ENCODE measurements at regions not wholly inside any gene's neighbourhood (a gene's known extent, or its start where the extent isn't known, plus 50 kb on each side); places are given as distances from the start of the nearest gene placed in this dataset.

DNA sequence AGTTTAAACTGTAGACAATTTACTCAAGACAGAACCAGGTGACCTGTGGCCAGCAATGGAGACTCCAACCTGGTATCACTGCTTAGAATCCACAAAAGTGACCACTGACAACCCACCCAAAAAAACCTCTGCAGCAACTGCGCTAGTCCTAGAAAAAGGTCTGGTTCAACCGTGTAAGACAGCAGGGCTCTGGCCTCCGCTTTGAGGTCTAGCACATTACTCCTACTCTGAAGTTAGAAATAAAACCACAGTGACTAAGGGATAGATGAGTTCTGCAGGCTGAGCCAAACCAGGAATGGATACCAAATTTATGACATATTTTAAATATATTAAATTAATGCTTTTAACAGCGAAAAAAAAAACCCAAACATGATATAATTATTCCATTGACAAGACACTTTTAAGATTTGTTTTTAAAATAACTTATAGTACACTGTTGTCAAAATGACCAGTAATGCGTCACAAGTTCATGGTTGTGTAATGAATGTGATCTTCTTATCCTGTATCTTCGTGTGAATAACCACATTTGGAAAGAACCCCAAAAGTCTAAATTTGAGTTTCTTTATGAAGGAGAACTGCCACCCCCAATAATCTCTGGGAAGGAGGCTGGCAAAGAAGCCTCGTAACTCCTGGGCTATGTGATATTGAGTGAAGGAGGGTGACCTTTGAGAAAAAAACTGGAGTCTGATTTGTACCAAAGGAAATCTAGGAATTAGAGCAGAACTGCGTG lies 101.9 kb upstream of the SLC44A1 start:
- Histone ChIP-seq H3K4me3 (no peak overlapping the region), H3K4me1 (peaks cover 0 to 37% (median 7%) of the 10 kb centered on the region in 6 donors), H3K9me3 (no peaks in the 10 kb centered on the region), H3K36me3 (no peaks in the 10 kb centered on the region), H3K27ac (peak overlapping the region in 3 of 8 donors; percentile 62 to 77 (median 68)), H3K27me3 (replicated peaks in 1 of 7) (no peaks in the 10 kb centered on the region)
- no peak for DNase-seq
- intact Hi-C loops (cut with DNase I; ENCODE audit: low total_unique reads) = no loop called here
- 53 to 75% (median 64%) methylated on average over 8 of the region's 8 CpGs for WGBS, 5 donors
- TF ChIP-seq POLR2A (IDR thresholded peaks at IDR 0.05) (no peak), POLR2AphosphoS5 (IDR thresholded peaks at IDR 0.05) (no peak)
- TF ChIP-seq, protein P1, sequence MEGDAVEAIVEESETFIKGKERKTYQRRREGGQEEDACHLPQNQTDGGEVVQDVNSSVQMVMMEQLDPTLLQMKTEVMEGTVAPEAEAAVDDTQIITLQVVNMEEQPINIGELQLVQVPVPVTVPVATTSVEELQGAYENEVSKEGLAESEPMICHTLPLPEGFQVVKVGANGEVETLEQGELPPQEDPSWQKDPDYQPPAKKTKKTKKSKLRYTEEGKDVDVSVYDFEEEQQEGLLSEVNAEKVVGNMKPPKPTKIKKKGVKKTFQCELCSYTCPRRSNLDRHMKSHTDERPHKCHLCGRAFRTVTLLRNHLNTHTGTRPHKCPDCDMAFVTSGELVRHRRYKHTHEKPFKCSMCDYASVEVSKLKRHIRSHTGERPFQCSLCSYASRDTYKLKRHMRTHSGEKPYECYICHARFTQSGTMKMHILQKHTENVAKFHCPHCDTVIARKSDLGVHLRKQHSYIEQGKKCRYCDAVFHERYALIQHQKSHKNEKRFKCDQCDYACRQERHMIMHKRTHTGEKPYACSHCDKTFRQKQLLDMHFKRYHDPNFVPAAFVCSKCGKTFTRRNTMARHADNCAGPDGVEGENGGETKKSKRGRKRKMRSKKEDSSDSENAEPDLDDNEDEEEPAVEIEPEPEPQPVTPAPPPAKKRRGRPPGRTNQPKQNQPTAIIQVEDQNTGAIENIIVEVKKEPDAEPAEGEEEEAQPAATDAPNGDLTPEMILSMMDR (IDR thresholded peaks at IDR 0.05 in 8 of 11, conservative IDR thresholded peaks at IDR 0.05 in 3 of 11) = no peak

DNA sequence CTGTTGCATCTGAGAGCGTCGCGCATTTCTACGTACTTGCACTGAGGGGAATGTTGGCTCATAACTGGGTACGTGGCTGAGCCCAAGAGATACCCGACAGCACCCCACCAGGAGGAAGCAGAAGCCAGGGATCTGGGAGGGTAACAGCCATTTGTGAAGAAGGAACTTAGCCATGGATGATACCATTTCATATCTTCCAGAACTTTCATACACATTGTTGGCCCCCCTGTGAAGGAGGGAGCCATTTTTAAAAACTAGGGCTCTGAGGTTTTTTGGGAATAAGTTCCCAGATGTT lies 101.4 kb upstream of the SLC44A1 start:
- intact Hi-C loops (cut with DNase I; ENCODE audit: low total_unique reads) = no loop called here
- Histone ChIP-seq H3K9me3 (no peaks in the 10 kb centered on the region), H3K27ac (peak overlapping the region in 2 of 8 donors; percentile 62 to 68), H3K4me3 (no peak overlapping the region), H3K4me1 (peaks cover 0 to 42% (median 8%) of the 10 kb centered on the region in 6 donors), H3K36me3 (no peaks in the 10 kb centered on the region), H3K27me3 (replicated peaks in 1 of 7) (no peaks in the 10 kb centered on the region)
- no peak for DNase-seq
- WGBS, 5 donors = 75 to 89% (median 83%) methylated on average over 6 of the region's 6 CpGs
- TF ChIP-seq, protein P1 (IDR thresholded peaks at IDR 0.05 in 8 of 11, conservative IDR thresholded peaks at IDR 0.05 in 3 of 11) = no peak
- TF ChIP-seq POLR2AphosphoS5 (IDR thresholded peaks at IDR 0.05) (no peak), POLR2A (IDR thresholded peaks at IDR 0.05) (no peak)

DNA sequence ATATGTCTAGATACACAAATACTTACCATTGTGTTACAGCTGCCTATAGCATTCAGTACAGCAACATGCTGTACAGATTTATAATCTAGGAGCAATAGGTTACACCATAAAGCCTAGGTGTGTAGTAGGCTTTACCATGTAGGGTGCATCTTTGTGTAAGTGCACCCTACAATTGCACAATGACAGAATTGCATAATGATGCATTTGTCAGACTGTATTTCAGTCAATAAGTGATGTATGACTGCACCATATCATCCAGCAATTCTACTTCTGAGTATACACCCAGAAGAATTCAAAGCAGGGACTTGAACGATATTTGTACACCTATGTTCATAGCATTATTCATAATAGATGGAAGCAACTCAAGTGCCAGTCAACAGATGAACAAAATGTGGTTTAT lies 100.4 kb upstream of the SLC44A1 start:
- Histone ChIP-seq H3K27ac (peak overlapping the region in 1 of 8 donors; percentile 68), H3K4me3 (no peak overlapping the region), H3K36me3 (no peaks in the 10 kb centered on the region), H3K4me1 (peaks cover 0 to 46% (median 8%) of the 10 kb centered on the region in 6 donors), H3K9me3 (no peaks in the 10 kb centered on the region), H3K27me3 (replicated peaks in 1 of 7) (no peaks in the 10 kb centered on the region)
- WGBS, 5 donors = 78 to 91% (median 86%) methylated on average over 1 of the region's 1 CpG
- DNase-seq = no peak
- TF ChIP-seq POLR2AphosphoS5 (IDR thresholded peaks at IDR 0.05) = no peak
- TF ChIP-seq, protein P1 (IDR thresholded peaks at IDR 0.05 in 8 of 11, conservative IDR thresholded peaks at IDR 0.05 in 3 of 11) = no peak
- intact Hi-C loops (cut with DNase I; ENCODE audit: low total_unique reads) = no loop called here

DNA sequence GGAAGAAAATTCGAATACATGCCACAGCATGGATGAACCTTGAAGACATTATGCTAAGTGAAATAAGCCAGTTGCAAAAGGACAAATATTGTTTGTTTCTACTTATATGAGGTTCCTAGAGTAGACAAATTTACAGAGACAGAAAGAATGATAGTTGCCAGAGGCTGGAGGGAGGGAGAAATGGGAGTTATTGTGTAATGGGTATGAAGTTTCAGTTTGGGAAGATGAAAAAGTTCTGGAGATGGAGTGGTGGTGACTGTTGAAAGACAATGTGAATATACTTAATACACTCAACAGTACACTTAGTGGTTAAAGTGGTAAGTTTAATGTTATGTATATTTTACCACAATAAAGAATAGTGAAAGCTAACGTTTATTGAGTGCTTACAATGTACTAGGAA lies 99.6 kb upstream of the SLC44A1 start:
- no peak for TF ChIP-seq POLR2AphosphoS5 (IDR thresholded peaks at IDR 0.05)
- TF ChIP-seq, protein P1 (IDR thresholded peaks at IDR 0.05 in 8 of 11, conservative IDR thresholded peaks at IDR 0.05 in 3 of 11) = no peak
- TF ChIP-seq POLR2A (IDR thresholded peaks at IDR 0.05) = no peak
- Histone ChIP-seq H3K9me3 (no peaks in the 10 kb centered on the region), H3K36me3 (no peaks in the 10 kb centered on the region), H3K27me3 (replicated peaks in 1 of 7) (no peaks in the 10 kb centered on the region), H3K4me3 (no peak overlapping the region), H3K4me1 (peaks cover 0 to 46% (median 8%) of the 10 kb centered on the region in 6 donors), H3K27ac (no peak overlapping the region)
- 58 to 73% (median 67%) methylated on average over 2 of the region's 2 CpGs for WGBS, 5 donors
- DNase-seq = no peak
- intact Hi-C loops (cut with DNase I; ENCODE audit: low total_unique reads) = no loop called here
